Testis (tissue), 2 donors: ENCODE measurements at regions not wholly inside any gene's neighbourhood (a gene's known extent, or its start where the extent isn't known, plus 50 kb on each side); places are given as distances from the start of the nearest gene placed in this dataset.

Experiments
- POLR2A ChIP-seq: fragments of 450-650 bp; IDR thresholded peaks from one replicate; pipeline ENCODE4 v1.6.1; 2017; ENCODE audit warnings: antibody characterized with exemption, mild to moderate bottlenecking, moderate library complexity
- TF ChIP-seq, protein P1 (sequence below), 3 experiments: fragments of 450-650 bp in 2 of 3; fragments of 200-600 bp in 1 of 3; sonication (generic) in 1 of 3; IDR thresholded peaks; one replicate each; pipeline ENCODE4 v1.5.1; 2016 to 2019; ENCODE audit warnings: antibody characterized with exemption in 3 of 3, mild to moderate bottlenecking in 2 of 3, moderate library complexity in 1 of 3

DNA sequence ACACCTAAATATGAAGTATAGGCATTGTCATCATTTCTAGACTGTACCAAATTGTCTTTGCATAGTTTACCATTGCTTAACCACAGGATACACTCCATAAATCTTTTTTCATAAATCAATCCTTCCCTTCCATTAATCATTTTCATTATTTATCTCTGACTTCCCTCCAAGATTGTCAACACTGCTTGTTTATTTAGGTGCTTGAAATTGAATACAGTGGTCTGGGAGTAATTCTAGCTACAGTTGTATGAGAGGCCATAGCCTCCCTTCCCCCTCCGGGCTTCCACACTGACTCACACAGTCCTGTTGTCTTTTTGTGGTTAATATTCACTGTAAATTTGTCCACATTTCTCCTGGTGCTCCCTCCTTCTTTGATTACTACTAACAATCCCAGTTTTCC, 114.2 kb upstream of the ARID2 start:
- TF ChIP-seq, protein P1, sequence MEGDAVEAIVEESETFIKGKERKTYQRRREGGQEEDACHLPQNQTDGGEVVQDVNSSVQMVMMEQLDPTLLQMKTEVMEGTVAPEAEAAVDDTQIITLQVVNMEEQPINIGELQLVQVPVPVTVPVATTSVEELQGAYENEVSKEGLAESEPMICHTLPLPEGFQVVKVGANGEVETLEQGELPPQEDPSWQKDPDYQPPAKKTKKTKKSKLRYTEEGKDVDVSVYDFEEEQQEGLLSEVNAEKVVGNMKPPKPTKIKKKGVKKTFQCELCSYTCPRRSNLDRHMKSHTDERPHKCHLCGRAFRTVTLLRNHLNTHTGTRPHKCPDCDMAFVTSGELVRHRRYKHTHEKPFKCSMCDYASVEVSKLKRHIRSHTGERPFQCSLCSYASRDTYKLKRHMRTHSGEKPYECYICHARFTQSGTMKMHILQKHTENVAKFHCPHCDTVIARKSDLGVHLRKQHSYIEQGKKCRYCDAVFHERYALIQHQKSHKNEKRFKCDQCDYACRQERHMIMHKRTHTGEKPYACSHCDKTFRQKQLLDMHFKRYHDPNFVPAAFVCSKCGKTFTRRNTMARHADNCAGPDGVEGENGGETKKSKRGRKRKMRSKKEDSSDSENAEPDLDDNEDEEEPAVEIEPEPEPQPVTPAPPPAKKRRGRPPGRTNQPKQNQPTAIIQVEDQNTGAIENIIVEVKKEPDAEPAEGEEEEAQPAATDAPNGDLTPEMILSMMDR (IDR thresholded peaks at IDR 0.05): no peak
- no peak for TF ChIP-seq POLR2A
